Posterior vena cava (tissue), 2 donors: ENCODE measurements at regions not wholly inside any gene's neighbourhood (a gene's known extent, or its start where the extent isn't known, plus 50 kb on each side); places are given as distances from the start of the nearest gene placed in this dataset.

Experiments
- DNase-seq: peaks from one replicate; pipeline ENCODE4 v3.0.0-alpha.2; 2020; ENCODE audit warnings: low spot score
- intact Hi-C, 2 donors: fragments of 100-400 bp; cut with DNase I; formaldehyde crosslinking; loops; one replicate each; pipeline versions ENCODE4 v1.14.1 to v1.14.2; 2022 to 2023
- donor health status: DM: yes; HTN: yes; CAD: no.
- donor health status: DM: yes; HTN: yes; CAD: no.

GRCh38 chr18:72470391-72470790, 73.8 kb downstream of the CBLN2 start:
- no peak for DNase-seq
- intact Hi-C loops = no loop called here

- no peak for DNase-seq
- intact Hi-C loops = no loop called here
These were observed 76.0 kb downstream of the CBLN2 start for GRCh38 chr18:72468021-72468710.

GRCh38 chr18:72460210-72460680, 83.9 kb downstream of the CBLN2 start:
- DNase-seq = no peak
- intact Hi-C loops = no loop called here

GRCh38 chr18:72458271-72458670, 85.9 kb downstream of the CBLN2 start:
- intact Hi-C loops = no loop called here
- DNase-seq = no peak

- intact Hi-C loops = no loop called here
- DNase-seq = no peak
These were observed 87.3 kb downstream of the CBLN2 start for GRCh38 chr18:72456802-72457201.

GRCh38 chr18:72452328-72452727, 91.8 kb downstream of the CBLN2 start:
- intact Hi-C loops = no loop called here
- DNase-seq = no peak

- intact Hi-C loops = no loop called here
These were observed 99.4 kb downstream of the CBLN2 start for GRCh38 chr18:72444798-72445155.

GRCh38 chr18:72444111-72444797, 99.9 kb downstream of the CBLN2 start:
- DNase-seq = no peak
- intact Hi-C loops = no loop called here

More at GRCh38 chr18:72444798-72445155, 99.4 kb downstream of the CBLN2 start:
- no peak for DNase-seq

GRCh38 chr18:72436401-72436800, 107.7 kb downstream of the CBLN2 start:
- intact Hi-C loops = no loop called here
- no peak for DNase-seq

- intact Hi-C loops = no loop called here
These were observed 110.4 kb downstream of the CBLN2 start for GRCh38 chr18:72433756-72434155.

GRCh38 chr18:72427721-72428120, 116.4 kb downstream of the CBLN2 start:
- intact Hi-C loops = no loop called here
- DNase-seq = no peak

More at GRCh38 chr18:72433756-72434155, 110.4 kb downstream of the CBLN2 start:
- DNase-seq = no peak

- no peak for DNase-seq
These were observed 124.2 kb downstream of the CBLN2 start for GRCh38 chr18:72419914-72420313.

GRCh38 chr18:72412927-72413326, 131.2 kb downstream of the CBLN2 start:
- DNase-seq = no peak

More at GRCh38 chr18:72419914-72420313, 124.2 kb downstream of the CBLN2 start:
- intact Hi-C loops = loop anchor here in 1 of 2 donors (5.0 kb wide), 1 partner anchor 1357 kb away; no protein-coding TSS in a partner anchor

GRCh38 chr18:72411261-72411660, 132.9 kb downstream of the CBLN2 start:
- intact Hi-C loops = no loop called here
- DNase-seq = no peak

More at GRCh38 chr18:72412927-72413326, 131.2 kb downstream of the CBLN2 start:
- intact Hi-C loops = no loop called here

- DNase-seq = no peak
- intact Hi-C loops = no loop called here
These were observed 133.7 kb downstream of the CBLN2 start for GRCh38 chr18:72410399-72410798.

- no peak for DNase-seq
- intact Hi-C loops = no loop called here
These were observed 134.2 kb downstream of the CBLN2 start for GRCh38 chr18:72409903-72410302.

GRCh38 chr18:72407048-72407447, 137.1 kb downstream of the CBLN2 start:
- intact Hi-C loops = no loop called here
- no peak for DNase-seq

GRCh38 chr18:72391951-72392350, 152.2 kb downstream of the CBLN2 start:
- DNase-seq = no peak
- intact Hi-C loops = no loop called here

- intact Hi-C loops = no loop called here
- DNase-seq = no peak
These were observed 152.7 kb downstream of the CBLN2 start for GRCh38 chr18:72391427-72391826.

GRCh38 chr18:72378016-72378415, 166.1 kb downstream of the CBLN2 start:
- no peak for DNase-seq
- intact Hi-C loops = no loop called here

- no peak for DNase-seq
- intact Hi-C loops = no loop called here
These were observed 167.9 kb downstream of the CBLN2 start for GRCh38 chr18:72376256-72376655.
